CD4-positive, alpha-beta T cell (primary cell): ENCODE measurements at regions not wholly inside any gene's neighbourhood (a gene's known extent, or its start where the extent isn't known, plus 50 kb on each side); places are given as distances from the start of the nearest gene placed in this dataset.

Experiments
- ATAC-seq: fragments of 200-7000 bp; cut with Tn5 transposase; one replicate; pipeline ENCODE4 v1.10.0; 2022; ENCODE audit warnings: mild to moderate bottlenecking; ENCODE audit not compliant: poor library complexity
- CTCF ChIA-PET: fragments of 350-600 bp; sonication (Branson Sonifier 250); formaldehyde crosslinking; loops from one replicate; lab custom pipeline; 2021; ENCODE audit warnings: antibody characterized with exemption, inconsistent platforms; lab: Charles Lee
- POLR2A ChIA-PET: fragments of 350-600 bp; sonication (Branson Sonifier 250); formaldehyde crosslinking; loops from one replicate; lab custom pipeline; 2021; ENCODE audit warnings: antibody characterized with exemption, inconsistent platforms; lab: Charles Lee
- DNase-seq, 14 experiments: peaks; one replicate each; pipeline ENCODE4 v3.0.0-alpha.2; 2013 to 2020; ENCODE audit warnings: mixed read lengths in 2 of 14
- H3K27ac ChIP-seq, 2 donors: one replicate each; pipeline versions ENCODE4 v1.5.1 to v1.7.0; 2013; ENCODE audit warnings: low read length in 2 of 2, low read depth in 1 of 2, mild to moderate bottlenecking in 1 of 2
- H3K27me3 ChIP-seq, 2 experiments: 1 replicate in 1 of 2; 2 replicates in 1 of 2; pipeline versions ENCODE4 v1.6.1 to v1.7.0; 2013; ENCODE audit warnings: low read length in 2 of 2, control low read depth in 1 of 2, mild to moderate bottlenecking in 1 of 2, moderate library complexity in 1 of 2; ENCODE audit not compliant: insufficient read depth in 2 of 2, control insufficient read depth in 1 of 2
- H3K36me3 ChIP-seq: one replicate; pipeline ENCODE4 v1.6.1; 2013; ENCODE audit warnings: low read length, control low read depth; ENCODE audit not compliant: insufficient read depth
- H3K4me1 ChIP-seq: one replicate; pipeline ENCODE4 v1.6.1; 2013; ENCODE audit warnings: low read length, control low read depth; ENCODE audit not compliant: insufficient read depth
- H3K4me3 ChIP-seq: one replicate; pipeline ENCODE4 v1.5.1; 2013; ENCODE audit warnings: mild to moderate bottlenecking, low read length, moderate library complexity
- H3K9me3 ChIP-seq, 2 experiments: 1 replicate in 1 of 2; 2 replicates in 1 of 2; pipeline versions ENCODE4 v1.6.1 to v1.7.0; 2013; ENCODE audit warnings: low read length in 2 of 2, mild to moderate bottlenecking in 2 of 2, control low read depth in 1 of 2, moderate library complexity in 1 of 2; ENCODE audit not compliant: control insufficient read depth in 1 of 2, insufficient read depth in 1 of 2
- H3K27ac Mint-ChIP-seq: one replicate; pipeline ENCODE4 v1.8.0; 2020; ENCODE audit warnings: mixed read lengths
- H3K27me3 Mint-ChIP-seq: one replicate; pipeline ENCODE4 v1.8.0; 2021; ENCODE audit warnings: mixed read lengths
- H3K36me3 Mint-ChIP-seq: one replicate; pipeline ENCODE4 v1.8.0; 2021; ENCODE audit warnings: low read depth, mixed read lengths
- H3K4me1 Mint-ChIP-seq: one replicate; pipeline ENCODE4 v1.8.0; 2021; ENCODE audit warnings: low read depth, mixed read lengths
- H3K4me3 Mint-ChIP-seq: one replicate; pipeline ENCODE4 v1.8.0; 2020; ENCODE audit warnings: mild to moderate bottlenecking, mixed read lengths
- H3K9me3 Mint-ChIP-seq: one replicate; pipeline ENCODE4 v1.8.0; 2020; ENCODE audit warnings: mixed read lengths
- CTCF ChIP-seq: fragments of 200-600 bp; IDR thresholded peaks from one replicate; pipeline ENCODE4 v1.8.0; 2022; ENCODE audit warnings: antibody characterized with exemption, mild to moderate bottlenecking
- intact Hi-C, 2 experiments: fragments of 100-400 bp; cut with DNase I in 1 of 2; cut with micrococcal nuclease in 1 of 2; formaldehyde crosslinking; loops; one replicate each; pipeline versions ENCODE4 v1.15.1 to v1.9.0; 2023 to 2025; cut with DNase I, micrococcal nuclease

GRCh38 chr10:128625926-128626325 lies 499.7 kb upstream of the MKI67 start:
- Histone ChIP-seq H3K9me3 (peaks cover 0 to 25% of the 10 kb centered on the region in 2 experiments), H3K36me3 (no peaks in the 10 kb centered on the region), H3K27me3 (no peaks in the 10 kb centered on the region), H3K4me1 (no peaks in the 10 kb centered on the region), H3K4me3 (no peak overlapping the region), H3K27ac (no peak overlapping the region)
- no peak for DNase-seq
- ATAC-seq, result no peak
- no peak for TF ChIP-seq CTCF
- Mint-ChIP-seq H3K4me1 (no peaks in the 10 kb centered on the region), H3K9me3 (no peaks in the 10 kb centered on the region), H3K27me3 (peaks cover 15% of the 10 kb centered on the region), H3K27ac (no peak overlapping the region), H3K4me3 (no peak overlapping the region), H3K36me3 (no peaks in the 10 kb centered on the region)
- intact Hi-C loops, result no loop called here
- CTCF ChIA-PET, result no interaction called here
- POLR2A ChIA-PET, result no interaction called here

GRCh38 chr10:128626397-128627000 lies 500.3 kb upstream of the MKI67 start:
- Histone ChIP-seq H3K4me1 (no peaks in the 10 kb centered on the region), H3K36me3 (no peaks in the 10 kb centered on the region), H3K9me3 (peaks cover 0 to 25% of the 10 kb centered on the region in 2 experiments), H3K4me3 (no peak overlapping the region), H3K27me3 (no peaks in the 10 kb centered on the region), H3K27ac (no peak overlapping the region)
- Mint-ChIP-seq H3K9me3 (no peaks in the 10 kb centered on the region), H3K36me3 (no peaks in the 10 kb centered on the region), H3K27ac (no peak overlapping the region), H3K27me3 (peaks cover 15% of the 10 kb centered on the region), H3K4me3 (no peak overlapping the region), H3K4me1 (no peaks in the 10 kb centered on the region)
- no peak for DNase-seq
- intact Hi-C loops, result no loop called here
- POLR2A ChIA-PET, result no interaction called here
- no peak for TF ChIP-seq CTCF
- no peak for ATAC-seq
- CTCF ChIA-PET, result no interaction called here

- Mint-ChIP-seq H3K36me3 (no peaks in the 10 kb centered on the region), H3K4me3 (no peak overlapping the region), H3K4me1 (no peaks in the 10 kb centered on the region), H3K9me3 (no peaks in the 10 kb centered on the region), H3K27ac (no peak overlapping the region), H3K27me3 (peaks cover 18% of the 10 kb centered on the region)
- Histone ChIP-seq H3K27ac (no peak overlapping the region), H3K4me3 (no peak overlapping the region), H3K4me1 (no peaks in the 10 kb centered on the region), H3K36me3 (no peaks in the 10 kb centered on the region), H3K27me3 (peaks cover 0 to 5% of the 10 kb centered on the region in 2 experiments), H3K9me3 (peaks cover 0 to 27% of the 10 kb centered on the region in 2 experiments)
- no peak for TF ChIP-seq CTCF
- no peak for DNase-seq
- intact Hi-C loops, result no loop called here
- CTCF ChIA-PET, result no interaction called here
- POLR2A ChIA-PET, result no interaction called here
- no peak for ATAC-seq
These were observed 501.6 kb upstream of the MKI67 start for GRCh38 chr10:128627811-128628210.
